ENCODE measurements at regions not wholly inside any gene's neighbourhood (a gene's known extent, or its start where the extent isn't known, plus 50 kb on each side); places are given as distances from the start of the nearest gene placed in this dataset.
"Not testable (repeated sequence)": the region's sequence is repeated elsewhere in the genome, so short reads cannot be mapped to it uniquely, and the experiment has no call there.

DNA sequence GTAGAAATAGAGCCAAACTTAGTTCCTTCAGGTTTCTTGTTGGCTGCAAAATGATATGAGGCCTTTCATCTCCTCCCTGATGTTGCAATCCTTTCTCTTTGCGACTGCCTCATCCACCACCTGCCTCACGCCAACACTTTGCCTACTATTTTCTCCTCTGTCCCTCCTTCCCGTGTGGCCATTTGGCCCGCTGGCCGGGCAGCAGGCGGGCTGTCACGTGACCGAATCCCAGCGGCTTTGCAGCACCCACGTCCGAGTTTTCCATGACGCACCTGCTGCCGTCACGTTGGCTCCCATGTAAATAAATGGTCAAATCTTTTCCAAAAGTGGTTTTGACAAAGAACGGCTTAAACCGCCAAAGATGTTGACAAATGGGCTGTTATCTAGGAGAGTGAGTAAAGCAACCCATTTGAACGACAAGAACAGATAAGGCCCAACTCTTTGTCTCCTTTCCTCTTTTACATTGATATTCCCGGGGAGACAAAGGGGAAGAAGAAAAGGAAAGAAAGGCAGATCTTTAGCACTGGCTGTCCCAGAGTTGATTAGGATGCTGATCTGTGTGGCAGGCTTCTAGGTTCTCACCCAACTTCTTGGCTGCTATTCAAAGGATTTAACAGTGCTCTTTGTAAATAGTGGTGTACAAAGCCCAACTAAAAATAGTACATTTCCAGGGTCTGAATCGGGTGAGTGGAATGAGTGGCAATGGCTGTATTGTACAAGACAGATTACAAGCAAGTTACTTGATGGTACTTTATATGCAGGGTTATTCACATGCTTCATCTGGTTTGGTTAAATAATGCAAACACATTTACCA is 174.2 kb upstream of the JADE1 start:
- no peaks in the 10 kb centered on the region for H3K36me3 ChIP-seq (ENCODE audit: insufficient read depth in 1 of 2, low read depth in 1 of 2)
- H3K4me3 ChIP-seq, result no peak overlapping the region
- TF ChIP-seq, protein P1, sequence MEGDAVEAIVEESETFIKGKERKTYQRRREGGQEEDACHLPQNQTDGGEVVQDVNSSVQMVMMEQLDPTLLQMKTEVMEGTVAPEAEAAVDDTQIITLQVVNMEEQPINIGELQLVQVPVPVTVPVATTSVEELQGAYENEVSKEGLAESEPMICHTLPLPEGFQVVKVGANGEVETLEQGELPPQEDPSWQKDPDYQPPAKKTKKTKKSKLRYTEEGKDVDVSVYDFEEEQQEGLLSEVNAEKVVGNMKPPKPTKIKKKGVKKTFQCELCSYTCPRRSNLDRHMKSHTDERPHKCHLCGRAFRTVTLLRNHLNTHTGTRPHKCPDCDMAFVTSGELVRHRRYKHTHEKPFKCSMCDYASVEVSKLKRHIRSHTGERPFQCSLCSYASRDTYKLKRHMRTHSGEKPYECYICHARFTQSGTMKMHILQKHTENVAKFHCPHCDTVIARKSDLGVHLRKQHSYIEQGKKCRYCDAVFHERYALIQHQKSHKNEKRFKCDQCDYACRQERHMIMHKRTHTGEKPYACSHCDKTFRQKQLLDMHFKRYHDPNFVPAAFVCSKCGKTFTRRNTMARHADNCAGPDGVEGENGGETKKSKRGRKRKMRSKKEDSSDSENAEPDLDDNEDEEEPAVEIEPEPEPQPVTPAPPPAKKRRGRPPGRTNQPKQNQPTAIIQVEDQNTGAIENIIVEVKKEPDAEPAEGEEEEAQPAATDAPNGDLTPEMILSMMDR (IDR thresholded peaks at IDR 0.05), result no peak
- ATAC-seq (peak; percentile 84 to 93 (median 88)), DNase-seq (peak; percentile 55 to 85)
- H3K27me3 ChIP-seq (ENCODE audit: insufficient read depth in 3 of 3, low read length in 2 of 3), result no peaks in the 10 kb centered on the region
- H3K9me3 ChIP-seq, result no peaks in the 10 kb centered on the region
- peak overlapping the region; percentile 54 for H3K27ac ChIP-seq
- 60 to 73% (median 70%) methylated on average over 19 of the region's 19 CpGs for WGBS, 3 donors
- intact Hi-C loops (cut with DNase I), result no loop called here
- H3K4me1 ChIP-seq, result peaks cover 14% of the 10 kb centered on the region

DNA sequence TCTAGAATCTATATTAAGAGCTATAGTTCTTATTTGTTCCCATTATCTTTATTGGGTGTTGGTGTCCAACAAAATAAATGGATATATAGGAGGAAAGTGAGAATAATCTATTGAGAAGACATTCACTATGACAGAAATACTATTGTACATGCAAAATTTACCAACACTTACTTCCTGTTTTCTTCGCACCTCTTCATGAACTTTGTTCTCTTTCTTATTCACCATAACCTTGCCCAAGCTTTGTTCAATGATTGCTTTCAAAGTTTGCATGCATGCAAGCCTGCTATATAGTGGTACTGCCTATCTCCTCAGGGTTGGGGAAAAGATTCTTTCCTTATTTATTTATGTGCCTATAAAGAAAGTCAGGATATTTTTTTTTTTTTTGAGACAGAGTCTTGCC is 176.4 kb upstream of the JADE1 start:
- TF ChIP-seq, protein P1 (IDR thresholded peaks at IDR 0.05), result no peak
- Histone ChIP-seq H3K9me3 (no peaks in the 10 kb centered on the region), H3K36me3 (ENCODE audit: insufficient read depth in 1 of 2, low read depth in 1 of 2) (no peaks in the 10 kb centered on the region), H3K27me3 (ENCODE audit: insufficient read depth in 3 of 3, low read length in 2 of 3) (no peaks in the 10 kb centered on the region), H3K4me1 (peaks cover 9% of the 10 kb centered on the region), H3K4me3 (no peak overlapping the region), H3K27ac (no peak overlapping the region)
- ATAC-seq, result no peak
- intact Hi-C loops (cut with DNase I), result no loop called here
- WGBS, 3 donors, result 93 to 97% (median 94%) methylated on average over 1 of the region's 1 CpG
- no peak for DNase-seq

DNA sequence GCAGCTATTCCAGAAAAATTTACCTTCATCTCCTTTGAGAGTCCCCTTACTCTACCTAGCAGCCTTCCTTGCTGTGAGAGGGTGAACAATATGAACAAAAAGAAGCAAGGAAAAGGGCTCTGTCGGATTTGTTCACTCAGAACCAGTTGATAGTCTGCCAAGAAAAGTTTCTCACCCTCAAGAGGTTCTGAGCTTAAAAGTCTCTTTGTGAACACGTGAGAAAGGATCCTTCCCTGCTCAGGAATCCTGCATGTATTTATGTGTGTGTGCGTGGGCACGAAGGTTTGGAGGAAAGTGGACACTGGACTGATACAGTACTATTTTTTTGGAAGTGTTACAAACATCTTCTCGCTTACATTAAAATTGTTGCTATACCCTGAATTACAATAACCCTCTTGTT is 178.6 kb upstream of the JADE1 start:
- intact Hi-C loops (cut with DNase I), result no loop called here
- DNase-seq, result no peak
- WGBS, 3 donors, result 56 to 71% (median 59%) methylated on average over 5 of the region's 5 CpGs
- Histone ChIP-seq H3K27ac (no peak overlapping the region), H3K27me3 (ENCODE audit: insufficient read depth in 3 of 3, low read length in 2 of 3) (no peaks in the 10 kb centered on the region), H3K9me3 (no peaks in the 10 kb centered on the region), H3K4me3 (no peak overlapping the region), H3K4me1 (peaks cover 7% of the 10 kb centered on the region), H3K36me3 (ENCODE audit: insufficient read depth in 1 of 2, low read depth in 1 of 2) (no peaks in the 10 kb centered on the region)
- TF ChIP-seq, protein P1 (IDR thresholded peaks at IDR 0.05), result no peak
- ATAC-seq, result no peak

DNA sequence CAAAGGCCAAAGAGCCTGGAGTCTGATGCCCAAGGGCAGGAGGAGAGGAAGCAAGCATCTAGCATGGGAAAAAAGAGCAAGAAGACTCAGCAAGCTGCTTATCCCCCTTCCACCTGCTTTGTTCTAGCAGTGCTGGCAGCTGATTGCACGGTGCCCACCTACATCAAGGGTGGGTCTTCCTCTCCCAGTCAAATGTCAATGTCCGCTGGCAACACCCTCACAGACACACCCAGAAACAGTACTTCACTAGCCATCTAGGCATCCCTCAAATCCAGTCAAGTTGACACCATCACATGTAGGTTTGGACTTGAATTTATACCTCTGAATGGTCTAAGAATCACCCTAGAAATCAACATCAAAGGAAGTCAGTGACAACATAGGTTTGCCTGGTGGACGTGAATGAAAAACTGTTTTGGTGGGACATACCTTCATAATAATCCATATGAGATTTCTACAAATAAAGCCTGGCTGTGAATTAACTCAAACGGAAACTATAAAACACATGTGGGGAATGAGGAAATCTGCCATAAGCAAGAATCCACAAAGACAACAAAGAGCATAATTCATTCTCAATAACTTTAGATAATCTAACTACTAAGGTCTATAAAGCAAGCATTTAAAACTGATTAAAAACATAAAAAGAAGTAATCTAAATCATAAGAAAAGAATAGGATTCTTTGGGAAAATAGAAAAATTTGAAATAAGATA is 185.8 kb upstream of the JADE1 start:
- TF ChIP-seq, protein P1 (IDR thresholded peaks at IDR 0.05), result no peak
- H3K9me3 ChIP-seq, result no peaks in the 10 kb centered on the region
- no peak overlapping the region for H3K27ac ChIP-seq
- ATAC-seq, result no peak
- H3K27me3 ChIP-seq (ENCODE audit: insufficient read depth in 3 of 3, low read length in 2 of 3), result no peaks in the 10 kb centered on the region
- no peaks in the 10 kb centered on the region for H3K4me1 ChIP-seq
- no peak overlapping the region for H3K4me3 ChIP-seq
- no peaks in the 10 kb centered on the region for H3K36me3 ChIP-seq (ENCODE audit: insufficient read depth in 1 of 2, low read depth in 1 of 2)
- WGBS, 3 donors, result 83 to 87% (median 84%) methylated on average over 4 of the region's 4 CpGs
- intact Hi-C loops (cut with DNase I), result no loop called here
- DNase-seq, result no peak

DNA sequence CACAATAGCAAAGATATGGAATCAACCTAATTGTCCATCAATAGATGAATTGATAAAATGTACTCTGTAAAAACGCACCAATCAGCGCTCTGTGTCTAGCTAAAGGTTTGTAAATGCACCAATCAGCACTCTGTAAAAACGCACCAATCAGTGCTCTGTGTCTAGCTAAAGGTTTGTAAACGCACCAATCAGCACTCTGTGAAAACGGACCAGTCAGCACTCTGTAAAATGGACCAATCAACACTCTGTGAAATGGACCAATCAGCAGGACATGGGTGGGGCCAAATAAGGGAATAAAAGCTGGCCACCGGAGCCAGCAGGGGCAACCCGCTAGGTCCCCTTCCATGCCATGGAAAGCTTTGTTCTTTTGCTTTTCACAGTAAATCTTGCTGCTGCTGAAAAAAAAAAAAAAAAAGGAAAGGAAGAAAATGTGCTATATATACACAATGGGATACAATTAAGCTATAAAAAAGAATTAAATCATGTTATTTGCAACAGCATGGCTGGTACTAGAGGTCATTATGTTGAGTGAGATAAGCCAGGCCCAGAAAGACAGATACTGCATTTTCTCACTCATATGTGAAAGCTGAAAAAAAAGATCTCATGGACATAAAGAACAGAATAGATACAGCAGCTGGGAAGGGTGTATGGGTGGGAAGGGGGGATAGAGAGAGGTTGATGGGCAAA is 189.1 kb upstream of the JADE1 start:
- H3K4me1 ChIP-seq; intact Hi-C loops (cut with DNase I); H3K4me3 ChIP-seq; H3K9me3 ChIP-seq; H3K36me3 ChIP-seq (ENCODE audit: insufficient read depth in 1 of 2, low read depth in 1 of 2); ATAC-seq; H3K27ac ChIP-seq; H3K27me3 ChIP-seq (ENCODE audit: insufficient read depth in 3 of 3, low read length in 2 of 3); DNase-seq: not testable (repeated sequence)
- 83 to 90% (median 88%) methylated on average over 7 of the region's 7 CpGs for WGBS, 3 donors
